ENCODE measurements at regions not wholly inside any gene's neighbourhood (a gene's known extent, or its start where the extent isn't known, plus 50 kb on each side); places are given as distances from the start of the nearest gene placed in this dataset.

DNA sequence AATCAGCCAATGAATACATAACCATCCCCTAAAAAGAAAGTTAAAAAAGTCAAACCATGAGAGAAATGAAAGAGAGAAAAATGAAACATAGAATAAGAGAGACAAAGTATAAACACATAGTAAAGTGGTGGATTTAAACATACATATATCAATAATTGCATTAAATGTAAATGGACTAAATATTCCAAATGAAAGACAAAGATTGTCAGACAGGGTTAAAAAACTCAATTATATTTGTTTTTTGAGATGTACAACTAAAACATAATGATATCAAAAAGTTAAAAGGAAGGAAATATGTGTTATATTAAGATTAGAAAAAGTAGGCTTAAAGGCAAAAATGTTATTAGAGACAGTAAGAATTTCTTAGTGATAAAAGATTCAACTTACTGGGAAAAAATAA, 83.8 kb upstream of the CELF4 start:
- no peak for TF ChIP-seq EZH2 (IDR thresholded peaks at IDR 0.05; ENCODE audit: insufficient read depth, low read length)
- TF ChIP-seq, protein P1, sequence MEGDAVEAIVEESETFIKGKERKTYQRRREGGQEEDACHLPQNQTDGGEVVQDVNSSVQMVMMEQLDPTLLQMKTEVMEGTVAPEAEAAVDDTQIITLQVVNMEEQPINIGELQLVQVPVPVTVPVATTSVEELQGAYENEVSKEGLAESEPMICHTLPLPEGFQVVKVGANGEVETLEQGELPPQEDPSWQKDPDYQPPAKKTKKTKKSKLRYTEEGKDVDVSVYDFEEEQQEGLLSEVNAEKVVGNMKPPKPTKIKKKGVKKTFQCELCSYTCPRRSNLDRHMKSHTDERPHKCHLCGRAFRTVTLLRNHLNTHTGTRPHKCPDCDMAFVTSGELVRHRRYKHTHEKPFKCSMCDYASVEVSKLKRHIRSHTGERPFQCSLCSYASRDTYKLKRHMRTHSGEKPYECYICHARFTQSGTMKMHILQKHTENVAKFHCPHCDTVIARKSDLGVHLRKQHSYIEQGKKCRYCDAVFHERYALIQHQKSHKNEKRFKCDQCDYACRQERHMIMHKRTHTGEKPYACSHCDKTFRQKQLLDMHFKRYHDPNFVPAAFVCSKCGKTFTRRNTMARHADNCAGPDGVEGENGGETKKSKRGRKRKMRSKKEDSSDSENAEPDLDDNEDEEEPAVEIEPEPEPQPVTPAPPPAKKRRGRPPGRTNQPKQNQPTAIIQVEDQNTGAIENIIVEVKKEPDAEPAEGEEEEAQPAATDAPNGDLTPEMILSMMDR (IDR thresholded peaks at IDR 0.05; ENCODE audit: insufficient read depth, low read depth, low read length): no peak
